ENCODE measurements at regions not wholly inside any gene's neighbourhood (a gene's known extent, or its start where the extent isn't known, plus 50 kb on each side); places are given as distances from the start of the nearest gene placed in this dataset.

GRCh38 chr2:156787517-156787916, 351.3 kb downstream of the GPD2 start:
- TF ChIP-seq, protein P1, sequence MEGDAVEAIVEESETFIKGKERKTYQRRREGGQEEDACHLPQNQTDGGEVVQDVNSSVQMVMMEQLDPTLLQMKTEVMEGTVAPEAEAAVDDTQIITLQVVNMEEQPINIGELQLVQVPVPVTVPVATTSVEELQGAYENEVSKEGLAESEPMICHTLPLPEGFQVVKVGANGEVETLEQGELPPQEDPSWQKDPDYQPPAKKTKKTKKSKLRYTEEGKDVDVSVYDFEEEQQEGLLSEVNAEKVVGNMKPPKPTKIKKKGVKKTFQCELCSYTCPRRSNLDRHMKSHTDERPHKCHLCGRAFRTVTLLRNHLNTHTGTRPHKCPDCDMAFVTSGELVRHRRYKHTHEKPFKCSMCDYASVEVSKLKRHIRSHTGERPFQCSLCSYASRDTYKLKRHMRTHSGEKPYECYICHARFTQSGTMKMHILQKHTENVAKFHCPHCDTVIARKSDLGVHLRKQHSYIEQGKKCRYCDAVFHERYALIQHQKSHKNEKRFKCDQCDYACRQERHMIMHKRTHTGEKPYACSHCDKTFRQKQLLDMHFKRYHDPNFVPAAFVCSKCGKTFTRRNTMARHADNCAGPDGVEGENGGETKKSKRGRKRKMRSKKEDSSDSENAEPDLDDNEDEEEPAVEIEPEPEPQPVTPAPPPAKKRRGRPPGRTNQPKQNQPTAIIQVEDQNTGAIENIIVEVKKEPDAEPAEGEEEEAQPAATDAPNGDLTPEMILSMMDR (IDR thresholded peaks at IDR 0.05) = no peak
- no peak for TF ChIP-seq ZFX (IDR thresholded peaks at IDR 0.05; ENCODE audit: borderline replicate concordance)

All from 22Rv1 (cell line).